Ishikawa (cell line): ENCODE measurements at regions not wholly inside any gene's neighbourhood (a gene's known extent, or its start where the extent isn't known, plus 50 kb on each side); places are given as distances from the start of the nearest gene placed in this dataset.

Experiments
- CEBPB ChIP-seq: IDR thresholded peaks from 2 replicates; pipeline ENCODE4 v1.6.1; 2012
- EGR1 ChIP-seq: IDR thresholded peaks from 2 replicates; pipeline ENCODE4 v1.6.1; 2012
- RAD21 ChIP-seq: IDR thresholded peaks from 2 replicates; pipeline ENCODE4 v1.6.1; 2012; ENCODE audit warnings: low read depth
- REST ChIP-seq: IDR thresholded peaks from 2 replicates; pipeline ENCODE4 v1.6.1; 2012; ENCODE audit warnings: low read depth, mild to moderate bottlenecking
- TCF12 ChIP-seq: IDR thresholded peaks from 2 replicates; pipeline ENCODE4 v1.6.1; 2012; ENCODE audit warnings: low read depth
- YY1 ChIP-seq: IDR thresholded peaks from 2 replicates; pipeline ENCODE4 v1.6.1; 2012; ENCODE audit warnings: low read depth

GRCh38 chr3:22594990-22595389, 608.1 kb upstream of the UBE2E2 start:
- TF ChIP-seq CEBPB (no peak), EGR1 (no peak), TCF12 (no peak), RAD21 (no peak), YY1 (no peak), REST (no peak)
